ENCODE measurements at regions not wholly inside any gene's neighbourhood (a gene's known extent, or its start where the extent isn't known, plus 50 kb on each side); places are given as distances from the start of the nearest gene placed in this dataset.

- DNase-seq (ENCODE audit: low read depth): no peak
Measured at GRCh38 chr5:143561219-143561618, 157.7 kb upstream of the NR3C1 start.

GRCh38 chr5:143560378-143560777, 156.9 kb upstream of the NR3C1 start:
- no peak for DNase-seq (ENCODE audit: low read depth)

- DNase-seq (ENCODE audit: low read depth): no peak
Measured at GRCh38 chr5:143559586-143560109, 156.2 kb upstream of the NR3C1 start.

GRCh38 chr5:143558048-143558447, 154.6 kb upstream of the NR3C1 start:
- no peak for DNase-seq (ENCODE audit: low read depth)

GRCh38 chr5:143557061-143557818, 153.8 kb upstream of the NR3C1 start:
- no peak for DNase-seq (ENCODE audit: low read depth)

- no peak for DNase-seq (ENCODE audit: low read depth)
Measured at GRCh38 chr5:143554918-143555477, 151.5 kb upstream of the NR3C1 start.

- no peak for DNase-seq (ENCODE audit: low read depth)
Measured at GRCh38 chr5:143554187-143554717, 150.8 kb upstream of the NR3C1 start.

GRCh38 chr5:143552680-143553079, 149.2 kb upstream of the NR3C1 start:
- no peak for DNase-seq (ENCODE audit: low read depth)

GRCh38 chr5:143551820-143552251, 148.3 kb upstream of the NR3C1 start:
- no peak for DNase-seq (ENCODE audit: low read depth)

- no peak for DNase-seq (ENCODE audit: low read depth)
Measured at GRCh38 chr5:143550986-143551630, 147.6 kb upstream of the NR3C1 start.

- no peak for DNase-seq (ENCODE audit: low read depth)
Measured at GRCh38 chr5:143547342-143547741, 143.9 kb upstream of the NR3C1 start.

- no peak for DNase-seq (ENCODE audit: low read depth)
Measured at GRCh38 chr5:143546394-143546793, 142.9 kb upstream of the NR3C1 start.

- no peak for DNase-seq (ENCODE audit: low read depth)
Measured at GRCh38 chr5:143544606-143545005, 141.1 kb upstream of the NR3C1 start.

- DNase-seq (ENCODE audit: low read depth): no peak
Measured at GRCh38 chr5:143543358-143544255, 140.1 kb upstream of the NR3C1 start.

- DNase-seq (ENCODE audit: low read depth): no peak
Measured at GRCh38 chr5:143542798-143543144, 139.3 kb upstream of the NR3C1 start.

- DNase-seq (ENCODE audit: low read depth): no peak
Measured at GRCh38 chr5:143541943-143542797, 138.7 kb upstream of the NR3C1 start.

GRCh38 chr5:143539742-143540141, 136.3 kb upstream of the NR3C1 start:
- no peak for DNase-seq (ENCODE audit: low read depth)

GRCh38 chr5:143537056-143537455, 133.6 kb upstream of the NR3C1 start:
- DNase-seq (ENCODE audit: low read depth): no peak

GRCh38 chr5:143536364-143536763, 132.9 kb upstream of the NR3C1 start:
- no peak for DNase-seq (ENCODE audit: low read depth)

GRCh38 chr5:143534761-143535154, 131.3 kb upstream of the NR3C1 start:
- no peak for DNase-seq (ENCODE audit: low read depth)

Measured in activated gamma-delta T cell treated with anti-CD3 and anti-CD28 coated beads, Interleukin-2, amount 50 U/mL, for 16 hours (primary cell).